GM21717 (cell line): ENCODE measurements at regions not wholly inside any gene's neighbourhood (a gene's known extent, or its start where the extent isn't known, plus 50 kb on each side); places are given as distances from the start of the nearest gene placed in this dataset.
A peak's percentile ranks its signal among the peaks of the same experiment; 100 is the strongest.

Experiments used
- ATAC-seq: cut with Tn5 transposase; IDR thresholded peaks from one replicate; pipeline ENCODE4 v1.9.1; 2021; ENCODE audit warnings: mild to moderate bottlenecking, moderate library complexity; ENCODE audit not compliant: unreplicated experiment

GRCh38 chr3:152095472-152095871 lies 173.3 kb upstream of the MBNL1 start:
- no peak for ATAC-seq

GRCh38 chr3:152096280-152096906 lies 172.3 kb upstream of the MBNL1 start:
- no peak for ATAC-seq

GRCh38 chr3:152097120-152097519 lies 171.6 kb upstream of the MBNL1 start:
- ATAC-seq, result no peak

- ATAC-seq, result no peak
These were observed 171.0 kb upstream of the MBNL1 start for GRCh38 chr3:152097770-152098169.

- peak; percentile 98 for ATAC-seq
These were observed 168.1 kb upstream of the MBNL1 start for GRCh38 chr3:152100491-152101132.

- no peak for ATAC-seq
These were observed 166.3 kb upstream of the MBNL1 start for GRCh38 chr3:152102410-152102809.

GRCh38 chr3:152103257-152103656 lies 165.5 kb upstream of the MBNL1 start:
- ATAC-seq, result no peak

GRCh38 chr3:152104847-152105415 lies 163.8 kb upstream of the MBNL1 start:
- ATAC-seq, result no peak

- no peak for ATAC-seq
These were observed 163.3 kb upstream of the MBNL1 start for GRCh38 chr3:152105446-152105845.

- no peak for ATAC-seq
These were observed 159.7 kb upstream of the MBNL1 start for GRCh38 chr3:152109038-152109437.

- ATAC-seq, result no peak
These were observed 155.3 kb upstream of the MBNL1 start for GRCh38 chr3:152113413-152113812.

GRCh38 chr3:152113992-152114651 lies 154.6 kb upstream of the MBNL1 start:
- no peak for ATAC-seq

GRCh38 chr3:152120601-152121269 lies 148.0 kb upstream of the MBNL1 start:
- ATAC-seq, result no peak

GRCh38 chr3:152121270-152121636 lies 147.5 kb upstream of the MBNL1 start:
- no peak for ATAC-seq

- no peak for ATAC-seq
These were observed 145.9 kb upstream of the MBNL1 start for GRCh38 chr3:152122851-152123250.

- no peak for ATAC-seq
These were observed 145.3 kb upstream of the MBNL1 start for GRCh38 chr3:152123457-152123856.

GRCh38 chr3:152126260-152126659 lies 142.5 kb upstream of the MBNL1 start:
- no peak for ATAC-seq

- peak; percentile 100 for ATAC-seq
These were observed 141.7 kb upstream of the MBNL1 start for GRCh38 chr3:152127058-152127457.

GRCh38 chr3:152128356-152128755 lies 140.4 kb upstream of the MBNL1 start:
- no peak for ATAC-seq

GRCh38 chr3:152139651-152140050 lies 129.1 kb upstream of the MBNL1 start:
- ATAC-seq, result no peak

- ATAC-seq, result no peak
These were observed 122.3 kb upstream of the MBNL1 start for GRCh38 chr3:152146461-152146860.
